GM19328 (cell line): ENCODE measurements at regions not wholly inside any gene's neighbourhood (a gene's known extent, or its start where the extent isn't known, plus 50 kb on each side); places are given as distances from the start of the nearest gene placed in this dataset.
"Not testable (repeated sequence)": the region's sequence is repeated elsewhere in the genome, so short reads cannot be mapped to it uniquely, and the experiment has no call there.

Source experiments
- ATAC-seq: cut with Tn5 transposase; IDR thresholded peaks from one replicate; pipeline ENCODE4 v1.9.1; 2021; ENCODE audit warnings: mild to moderate bottlenecking, moderate library complexity; ENCODE audit not compliant: unreplicated experiment

- no peak for ATAC-seq
These were observed 49.9 kb upstream of the GAS1 start for GRCh38 chr9:86997156-86997555.

GRCh38 chr9:86997951-86998350 is 50.6 kb upstream of the GAS1 start:
- ATAC-seq, result no peak

- no peak for ATAC-seq
These were observed 55.2 kb upstream of the GAS1 start for GRCh38 chr9:87002517-87002916.

DNA sequence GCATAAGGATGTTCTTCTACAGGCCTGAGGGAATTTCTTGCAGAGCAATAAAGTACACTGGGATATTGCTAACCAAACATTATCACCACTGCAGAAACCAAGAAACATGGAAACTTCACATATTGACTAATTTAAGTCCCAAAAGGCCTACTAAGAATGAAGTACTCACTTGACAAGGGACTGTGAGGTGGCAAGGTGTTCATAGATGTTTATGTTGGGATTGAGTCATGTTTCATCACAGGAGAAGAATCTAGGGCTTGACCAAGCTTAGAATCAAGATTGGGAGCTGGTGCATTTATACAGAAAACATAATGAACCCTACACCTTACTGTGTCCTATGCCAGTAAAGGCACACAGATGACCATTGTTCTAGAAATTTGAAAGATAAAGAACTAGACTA is 56.7 kb upstream of the GAS1 start:
- no peak for ATAC-seq

DNA sequence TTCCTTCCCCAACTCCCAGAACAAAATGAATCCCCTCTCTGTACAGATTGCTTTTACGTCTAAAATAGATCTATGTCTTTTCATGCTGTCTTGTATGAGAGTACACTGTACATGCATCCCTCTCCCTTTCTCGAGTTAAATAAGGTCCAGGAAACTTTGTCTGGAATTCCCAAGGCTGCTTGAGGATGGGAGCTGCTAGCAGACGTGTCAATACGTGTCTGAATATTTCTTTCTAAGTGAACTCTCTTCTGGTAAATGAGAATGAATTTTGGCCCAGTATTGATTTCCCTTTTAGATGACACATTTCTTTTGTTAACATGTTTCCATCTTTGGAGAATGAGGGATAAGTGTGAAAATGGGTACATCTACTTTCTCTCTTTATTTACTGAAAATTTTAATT is 59.6 kb upstream of the GAS1 start:
- ATAC-seq, result no peak

DNA sequence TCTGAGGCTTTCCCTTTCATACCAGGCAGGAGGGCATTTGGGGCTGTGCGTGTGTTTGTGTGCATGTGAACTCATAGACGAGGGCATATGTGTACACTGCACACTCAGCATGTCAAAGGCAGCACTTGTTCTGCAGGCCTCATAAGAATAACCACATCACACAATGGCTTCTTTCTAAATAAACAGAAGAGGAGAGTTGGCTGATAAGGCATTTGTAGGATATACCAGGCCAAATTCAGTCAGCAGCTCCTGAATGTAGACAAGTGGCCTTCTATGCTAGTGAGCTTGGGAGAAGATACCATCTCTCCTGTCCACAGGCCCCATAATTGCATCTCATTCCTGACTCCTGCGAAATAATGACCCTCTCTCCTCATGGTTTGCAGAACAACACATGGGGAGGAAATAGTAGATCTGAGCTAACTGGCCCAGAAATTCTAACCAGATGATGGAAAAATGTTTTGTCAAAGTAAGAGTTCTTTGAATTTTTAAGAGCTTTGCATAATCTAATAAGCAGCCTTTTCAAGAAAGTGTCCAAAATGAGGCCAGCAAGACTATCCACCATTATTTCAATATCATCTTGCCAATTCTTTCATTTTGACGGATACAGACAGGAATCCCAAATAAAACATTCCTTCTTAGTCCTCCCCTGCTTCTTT is 60.5 kb upstream of the GAS1 start:
- ATAC-seq, result no peak

DNA sequence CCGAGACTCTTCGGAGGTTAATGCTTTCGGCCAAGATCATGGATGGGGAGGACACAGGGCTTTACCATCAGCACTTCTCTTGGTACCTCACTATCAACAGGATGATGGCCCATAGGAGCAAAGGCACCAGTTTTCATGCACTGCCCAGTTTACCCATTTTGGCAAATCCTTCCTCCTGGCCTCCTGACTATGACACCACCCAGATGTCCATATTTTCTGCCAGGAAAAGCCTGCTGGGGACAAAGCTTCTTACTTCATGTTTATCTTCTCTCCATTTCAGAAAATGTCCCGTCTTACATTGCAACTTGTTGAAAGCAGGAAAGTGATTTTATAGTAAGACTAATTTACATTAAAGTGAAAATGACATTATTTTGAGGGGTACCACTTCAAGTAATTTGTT is 61.4 kb upstream of the GAS1 start:
- ATAC-seq, result no peak

DNA sequence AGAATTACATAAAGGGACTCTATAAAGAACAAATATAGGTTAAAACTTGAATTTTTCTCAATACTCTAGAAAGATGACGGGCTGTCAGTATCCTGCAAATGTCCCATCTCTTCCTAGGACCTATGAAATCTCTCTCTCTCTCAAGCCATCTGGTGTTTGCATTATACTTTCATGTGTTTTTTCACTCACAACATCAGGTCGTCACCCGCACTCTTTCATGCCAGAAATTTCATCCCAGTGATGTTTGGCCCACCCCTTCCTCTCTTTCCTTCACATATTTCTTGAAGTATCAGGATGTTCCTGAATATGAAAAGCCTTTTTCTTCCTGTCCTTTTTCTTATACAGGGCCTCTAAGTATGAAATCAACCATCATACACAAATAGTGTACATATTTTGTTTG is 63.3 kb upstream of the GAS1 start:
- no peak for ATAC-seq

GRCh38 chr9:87011551-87011950 is 64.2 kb upstream of the GAS1 start:
- ATAC-seq, result no peak

- ATAC-seq, result no peak
These were observed 66.2 kb upstream of the GAS1 start for GRCh38 chr9:87013490-87013889.

DNA sequence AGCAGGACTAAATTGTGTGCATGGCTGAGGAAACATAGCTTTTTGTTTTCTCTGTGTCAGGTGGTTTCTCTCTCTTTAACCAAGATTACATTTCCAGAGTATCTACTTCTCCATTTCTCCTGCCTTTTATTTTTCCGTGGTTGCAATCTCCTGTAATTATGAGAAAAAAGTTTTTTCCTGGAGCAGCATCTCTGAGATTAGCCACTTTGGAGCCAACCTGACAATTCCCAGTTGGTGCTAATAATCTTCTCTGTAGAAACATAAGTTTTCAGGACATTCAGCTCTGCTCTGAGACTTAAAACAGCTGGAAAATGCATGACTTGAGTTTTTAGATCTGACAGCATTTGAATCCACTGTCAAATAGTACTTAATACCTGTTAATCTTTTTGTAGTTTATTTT is 67.1 kb upstream of the GAS1 start:
- no peak for ATAC-seq

- ATAC-seq, result no peak
These were observed 69.4 kb upstream of the GAS1 start for GRCh38 chr9:87016681-87017080.

GRCh38 chr9:87020169-87020950 is 73.1 kb upstream of the GAS1 start:
- no peak for ATAC-seq

- no peak for ATAC-seq
These were observed 74.9 kb upstream of the GAS1 start for GRCh38 chr9:87022178-87022577.

- ATAC-seq, result no peak
These were observed 78.9 kb upstream of the GAS1 start for GRCh38 chr9:87026204-87026603.

GRCh38 chr9:87028836-87029235 is 81.5 kb upstream of the GAS1 start:
- not testable (repeated sequence) for ATAC-seq

DNA sequence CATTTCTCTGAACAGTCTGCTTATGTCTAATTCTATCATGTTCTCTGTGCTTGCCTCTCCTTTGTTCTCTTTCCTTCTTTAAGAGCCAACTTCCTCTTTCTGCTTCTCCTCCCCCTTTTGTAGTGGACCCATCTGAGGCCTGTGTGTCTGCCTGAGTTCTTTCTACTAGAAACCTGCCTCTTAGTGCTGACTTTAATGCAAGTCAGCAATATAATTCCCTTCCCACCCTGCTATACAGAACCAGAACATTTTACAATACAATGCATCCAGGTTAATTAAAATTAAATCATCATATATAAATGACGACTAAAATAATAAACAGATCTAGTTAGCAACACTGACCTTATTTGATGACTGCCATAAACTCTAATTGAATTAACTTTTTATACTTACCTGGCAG is 82.6 kb upstream of the GAS1 start:
- no peak for ATAC-seq

DNA sequence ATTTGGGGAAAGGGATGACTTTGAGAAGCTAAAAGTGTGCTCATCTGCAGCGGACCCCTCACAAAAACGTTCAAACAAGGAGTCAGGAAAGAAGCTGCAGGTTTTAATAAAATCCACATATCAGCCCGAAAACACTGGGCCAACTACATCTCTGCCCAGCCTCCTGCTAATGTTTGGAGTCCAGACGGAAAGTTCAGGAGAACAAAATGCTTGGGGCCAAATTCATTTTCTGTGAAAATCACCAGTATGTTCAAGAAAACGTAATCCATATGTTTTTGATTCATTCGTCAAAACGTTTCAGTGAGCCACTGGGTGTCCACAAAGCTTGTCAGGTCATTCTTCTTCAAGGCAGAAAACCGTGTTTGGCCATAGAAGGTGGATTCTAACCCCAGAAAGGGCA is 87.5 kb upstream of the GAS1 start:
- no peak for ATAC-seq

DNA sequence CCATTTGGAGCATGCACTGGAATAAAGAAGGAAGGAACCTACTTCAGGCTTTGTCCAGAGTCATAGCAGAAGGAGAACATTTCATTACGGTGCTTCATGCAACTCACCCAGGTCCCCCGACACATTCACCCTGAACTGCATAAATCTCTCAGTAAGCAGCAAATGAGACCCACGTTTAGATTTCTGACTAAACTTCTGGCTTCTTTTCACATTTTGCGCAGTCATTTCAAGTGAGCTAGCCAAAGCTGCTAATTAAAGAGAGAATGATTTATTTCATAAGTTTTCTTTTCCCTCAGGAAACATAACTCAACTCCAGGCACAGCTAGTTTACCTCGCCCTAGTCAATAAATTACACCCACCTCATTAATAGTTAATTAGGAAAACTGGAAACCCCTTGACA is 88.6 kb upstream of the GAS1 start:
- no peak for ATAC-seq

DNA sequence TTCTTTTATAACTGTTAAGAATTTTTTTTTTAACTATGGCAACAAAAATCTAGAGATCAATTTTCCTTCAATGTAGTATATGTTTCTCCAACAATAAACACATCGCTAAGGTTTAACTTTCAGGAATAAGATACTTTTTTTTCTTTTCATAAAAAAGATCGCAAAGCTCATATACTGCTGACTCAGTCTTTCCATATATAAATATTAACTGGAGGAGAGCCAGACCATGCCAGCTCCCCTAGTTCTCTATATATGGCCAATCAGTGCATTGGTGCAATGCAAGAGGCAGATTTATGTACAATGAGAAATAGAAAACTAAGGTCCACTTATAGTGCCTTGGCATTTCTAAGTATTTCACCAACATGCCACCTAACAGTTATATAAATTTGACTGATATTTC is 89.2 kb upstream of the GAS1 start:
- ATAC-seq, result no peak

- ATAC-seq, result no peak
These were observed 92.6 kb upstream of the GAS1 start for GRCh38 chr9:87039809-87040392.

GRCh38 chr9:87040410-87041009 is 93.2 kb upstream of the GAS1 start:
- ATAC-seq, result no peak
